Common myeloid progenitor, CD34-positive (primary cell): ENCODE measurements at regions not wholly inside any gene's neighbourhood (a gene's known extent, or its start where the extent isn't known, plus 50 kb on each side); places are given as distances from the start of the nearest gene placed in this dataset.

Source experiments
- CTCF ChIA-PET: fragments of 350-600 bp; sonication (Branson Sonifier 250); formaldehyde crosslinking; loops from one replicate; lab custom pipeline; 2021; ENCODE audit warnings: antibody characterized with exemption; lab: Charles Lee
- POLR2A ChIA-PET: fragments of 350-600 bp; sonication (Branson Sonifier 250); formaldehyde crosslinking; loops from one replicate; lab custom pipeline; 2021; ENCODE audit warnings: antibody characterized with exemption; lab: Charles Lee
- DNase-seq, 3 donors: peaks; one replicate each; pipeline versions ENCODE4 v3.0.0 to v3.0.0-alpha.2; 2013
- H3K27ac ChIP-seq, 2 experiments: 1 replicate in 1 of 2; 2 replicates in 1 of 2; pipeline ENCODE4 v1.7.0; 2013; ENCODE audit warnings: inconsistent platforms in 2 of 2, low read length in 2 of 2, mild to moderate bottlenecking in 2 of 2, low read depth in 1 of 2, moderate library complexity in 1 of 2; ENCODE audit not compliant: severe bottlenecking in 2 of 2, insufficient read depth in 1 of 2, poor library complexity in 1 of 2
- H3K27me3 ChIP-seq, 5 experiments: replicated peaks in 2 of 5; 1 replicate in 3 of 5; 2 replicates in 2 of 5; pipeline versions ENCODE4 v1.6.1 to v1.7.0; 2013; ENCODE audit warnings: low read length in 4 of 5, mild to moderate bottlenecking in 2 of 5, moderate library complexity in 2 of 5, inconsistent platforms in 1 of 5; ENCODE audit not compliant: insufficient read depth in 5 of 5, control insufficient read depth in 4 of 5
- H3K36me3 ChIP-seq, 4 experiments: 1 replicate in 2 of 4; 2 replicates in 2 of 4; pipeline versions ENCODE4 v1.6.1 to v1.7.0; 2013; ENCODE audit warnings: low read length in 3 of 4, control low read depth in 1 of 4, mild to moderate bottlenecking in 1 of 4; ENCODE audit not compliant: control insufficient read depth in 4 of 4, insufficient read depth in 4 of 4
- H3K4me1 ChIP-seq, 4 experiments: 1 replicate in 3 of 4; 2 replicates in 1 of 4; pipeline versions ENCODE4 v1.6.1 to v1.7.1; 2013; ENCODE audit warnings: low read length in 3 of 4, mild to moderate bottlenecking in 3 of 4, control low read depth in 1 of 4, inconsistent platforms in 1 of 4, moderate library complexity in 1 of 4; ENCODE audit not compliant: control insufficient read depth in 4 of 4, insufficient read depth in 4 of 4; ENCODE audit errors: control extremely low read depth in 1 of 4
- H3K4me3 ChIP-seq, 7 experiments: 1 replicate in 4 of 7; 2 replicates in 3 of 7; pipeline versions ENCODE4 v1.5.1 to v1.7.0; 2013; ENCODE audit warnings: mild to moderate bottlenecking in 7 of 7, low read length in 6 of 7, moderate library complexity in 6 of 7, inconsistent platforms in 2 of 7, low read depth in 2 of 7, control low read depth in 1 of 7; ENCODE audit not compliant: insufficient read depth in 4 of 7, control insufficient read depth in 1 of 7; ENCODE audit errors: extremely low read depth in 1 of 7
- H3K9me3 ChIP-seq, 5 experiments: 1 replicate in 4 of 5; 2 replicates in 1 of 5; pipeline versions ENCODE4 v1.6.1 to v1.7.1; 2013; ENCODE audit warnings: low read length in 4 of 5, mild to moderate bottlenecking in 2 of 5, inconsistent platforms in 1 of 5, low read depth in 1 of 5, moderate library complexity in 1 of 5; ENCODE audit not compliant: control insufficient read depth in 4 of 5, insufficient read depth in 2 of 5; ENCODE audit errors: control extremely low read depth in 1 of 5
- WGBS: methylation state at CpG from one replicate; pipeline ENCODE4 v1.1.5; 2013; ENCODE audit not compliant: insufficient coverage; 5-methylcytosine and 5-hydroxymethylcytosine counted together

- H3K9me3 ChIP-seq = peaks cover 0 to 6% (median 0%) of the 10 kb centered on the region in 5 experiments
- H3K4me1 ChIP-seq = no peaks in the 10 kb centered on the region
- H3K36me3 ChIP-seq = no peaks in the 10 kb centered on the region
- WGBS = 93% methylated on average over 2 of the region's 2 CpGs
- H3K27ac ChIP-seq = no peak overlapping the region
- POLR2A ChIA-PET = no interaction called here
- CTCF ChIA-PET = no interaction called here
- H3K27me3 ChIP-seq = no peaks in the 10 kb centered on the region
- DNase-seq = no peak
- H3K4me3 ChIP-seq = no peak overlapping the region
These were observed 689.7 kb upstream of the SOX9 start for GRCh38 chr17:71431146-71431545.

GRCh38 chr17:71432378-71433315, 688.2 kb upstream of the SOX9 start:
- Histone ChIP-seq H3K27ac (no peak overlapping the region), H3K4me1 (no peaks in the 10 kb centered on the region), H3K36me3 (no peaks in the 10 kb centered on the region), H3K9me3 (peaks cover 0 to 6% (median 0%) of the 10 kb centered on the region in 5 experiments), H3K27me3 (no peaks in the 10 kb centered on the region), H3K4me3 (no peak overlapping the region)
- POLR2A ChIA-PET = no interaction called here
- CTCF ChIA-PET = no interaction called here
- WGBS = 83% methylated on average over 1 of the region's 2 CpGs
- DNase-seq = no peak

GRCh38 chr17:71434716-71435115, 686.1 kb upstream of the SOX9 start:
- POLR2A ChIA-PET = no interaction called here
- Histone ChIP-seq H3K36me3 (no peaks in the 10 kb centered on the region), H3K4me3 (no peak overlapping the region), H3K27me3 (no peaks in the 10 kb centered on the region), H3K27ac (no peak overlapping the region), H3K4me1 (no peaks in the 10 kb centered on the region), H3K9me3 (no peaks in the 10 kb centered on the region)
- WGBS = no CpG with 5 or more reads among the region's 1 CpG
- CTCF ChIA-PET = no interaction called here
- DNase-seq = no peak

- no peaks in the 10 kb centered on the region for H3K9me3 ChIP-seq
- no peak overlapping the region for H3K4me3 ChIP-seq
- ChIA-PET POLR2A (no interaction called here), CTCF (interaction anchor here (0.6 kb wide), 1 partner anchor 255 kb away, joined by 3 read pairs; no protein-coding TSS in a partner anchor)
- no peaks in the 10 kb centered on the region for H3K36me3 ChIP-seq
- WGBS = no CpG with 5 or more reads among the region's 1 CpG
- H3K4me1 ChIP-seq = no peaks in the 10 kb centered on the region
- no peak overlapping the region for H3K27ac ChIP-seq
- H3K27me3 ChIP-seq = no peaks in the 10 kb centered on the region
- no peak for DNase-seq
These were observed 684.3 kb upstream of the SOX9 start for GRCh38 chr17:71436479-71436878.

GRCh38 chr17:71437166-71437565, 683.7 kb upstream of the SOX9 start:
- no peaks in the 10 kb centered on the region for H3K9me3 ChIP-seq
- DNase-seq = no peak
- H3K4me3 ChIP-seq = no peak overlapping the region
- CTCF ChIA-PET = no interaction called here
- H3K4me1 ChIP-seq = no peaks in the 10 kb centered on the region
- POLR2A ChIA-PET = no interaction called here
- H3K27me3 ChIP-seq = no peaks in the 10 kb centered on the region
- no peaks in the 10 kb centered on the region for H3K36me3 ChIP-seq
- no peak overlapping the region for H3K27ac ChIP-seq
- no CpG with 5 or more reads among the region's 1 CpG for WGBS

DNA sequence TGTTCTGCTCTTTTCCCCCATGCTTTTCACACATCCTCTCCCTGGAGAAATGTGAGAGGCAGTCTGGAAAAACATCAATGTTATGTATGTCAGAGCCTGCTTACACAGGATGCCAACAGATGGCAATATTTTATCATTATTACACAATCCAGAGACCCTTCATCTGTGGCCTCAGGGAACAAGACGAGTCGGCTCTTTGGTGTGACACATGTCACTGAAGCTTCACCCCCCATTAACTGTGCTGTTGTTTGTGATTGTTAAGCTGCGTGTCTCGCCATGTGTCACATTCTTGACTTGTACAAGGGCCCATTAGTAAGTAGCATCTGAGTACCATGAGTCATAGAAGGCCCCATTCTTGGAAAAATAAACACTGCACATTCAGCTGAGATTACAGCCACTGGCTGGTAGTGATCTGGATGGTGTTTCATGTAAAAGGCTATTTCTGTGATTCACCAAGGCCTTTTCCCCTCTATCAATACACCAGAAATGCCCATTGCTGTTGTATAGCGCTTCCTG, 682.1 kb upstream of the SOX9 start:
- WGBS = no CpG with 5 or more reads among the region's 5 CpGs
- ChIA-PET POLR2A (interaction anchor here (0.6 kb wide), 1 partner anchor 39 kb away, joined by 3 read pairs; no protein-coding TSS in a partner anchor), CTCF (no interaction called here)
- Histone ChIP-seq H3K9me3 (no peaks in the 10 kb centered on the region), H3K4me3 (no peak overlapping the region), H3K4me1 (no peaks in the 10 kb centered on the region), H3K36me3 (no peaks in the 10 kb centered on the region), H3K27me3 (no peaks in the 10 kb centered on the region), H3K27ac (no peak overlapping the region)
- DNase-seq = no peak

- no peak overlapping the region for H3K27ac ChIP-seq
- H3K36me3 ChIP-seq = no peaks in the 10 kb centered on the region
- no peaks in the 10 kb centered on the region for H3K27me3 ChIP-seq
- ChIA-PET POLR2A (no interaction called here), CTCF (no interaction called here)
- no peaks in the 10 kb centered on the region for H3K4me1 ChIP-seq
- no peak for DNase-seq
- H3K9me3 ChIP-seq = no peaks in the 10 kb centered on the region
- 100% methylated on average over 1 of the region's 9 CpGs for WGBS
- no peak overlapping the region for H3K4me3 ChIP-seq
These were observed 680.3 kb upstream of the SOX9 start for GRCh38 chr17:71440513-71440912.
